Thymus (tissue), 11 donors: ENCODE measurements at regions not wholly inside any gene's neighbourhood (a gene's known extent, or its start where the extent isn't known, plus 50 kb on each side); places are given as distances from the start of the nearest gene placed in this dataset.

ENCODE experiments used
- DNase-seq, 9 donors: peaks; one replicate each; pipeline ENCODE4 v3.0.0-alpha.2; 2013; ENCODE audit warnings: low spot score in 9 of 9, low read depth in 6 of 9, missing footprints in 1 of 9
- H3K27ac ChIP-seq, 2 donors: one replicate each; pipeline ENCODE4 v1.5.1; 2013; ENCODE audit warnings: control low read depth in 1 of 2, low read depth in 1 of 2, low read length in 1 of 2, mild to moderate bottlenecking in 1 of 2, moderate library complexity in 1 of 2
- H3K27me3 ChIP-seq, 2 donors: one replicate each; pipeline ENCODE4 v1.5.1; 2013; ENCODE audit warnings: low read length in 1 of 2; ENCODE audit not compliant: control insufficient read depth in 2 of 2, insufficient read depth in 1 of 2
- H3K36me3 ChIP-seq, 2 donors: one replicate each; pipeline ENCODE4 v1.5.1; 2013; ENCODE audit warnings: low read length in 1 of 2, mild to moderate bottlenecking in 1 of 2, moderate library complexity in 1 of 2; ENCODE audit not compliant: control insufficient read depth in 2 of 2, insufficient read depth in 2 of 2
- H3K4me1 ChIP-seq, 2 donors: one replicate each; pipeline ENCODE4 v1.5.1; 2013; ENCODE audit warnings: low read length in 2 of 2; ENCODE audit not compliant: control insufficient read depth in 2 of 2, insufficient read depth in 2 of 2
- H3K4me3 ChIP-seq, 2 donors: one replicate each; pipeline ENCODE4 v1.5.1; 2013; ENCODE audit warnings: low read length in 2 of 2, control low read depth in 1 of 2, mild to moderate bottlenecking in 1 of 2
- H3K9me3 ChIP-seq, 2 donors: one replicate each; pipeline ENCODE4 v1.5.1; 2013; ENCODE audit warnings: low read length in 1 of 2, mild to moderate bottlenecking in 1 of 2; ENCODE audit not compliant: control insufficient read depth in 2 of 2, insufficient read depth in 1 of 2
- WGBS: extraction: QIAGEN DNeasy Blood & Tissue Kit; methylation state at CpG from one replicate; pipeline ENCODE4 v1.1.7; 2013; 5-methylcytosine and 5-hydroxymethylcytosine counted together
- donor health status: healthy.

DNA sequence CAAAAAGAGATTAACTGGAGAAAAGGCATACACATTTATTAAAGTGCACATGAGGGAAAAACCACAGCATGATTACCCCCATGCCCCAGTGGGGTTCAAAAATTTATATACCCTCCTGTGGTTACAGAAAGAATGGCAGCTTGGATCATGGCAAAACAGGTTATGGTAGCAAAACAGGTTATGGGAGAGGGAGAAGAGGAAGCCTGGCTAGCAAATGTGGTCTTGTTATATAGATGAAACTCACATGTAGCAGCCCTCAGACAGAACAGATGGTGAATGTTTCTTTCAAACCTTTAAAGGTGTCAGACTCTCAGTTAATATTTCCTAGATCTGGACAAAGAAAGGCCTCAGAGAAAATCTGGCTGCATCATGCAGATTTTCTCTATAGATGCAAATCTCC, 178.2 kb upstream of the ZC3H15 start:
- no peak for DNase-seq
- peaks cover 0 to under 1% of the 10 kb centered on the region in 2 donors for H3K9me3 ChIP-seq
- H3K4me3 ChIP-seq, result no peak overlapping the region
- no peaks in the 10 kb centered on the region for H3K36me3 ChIP-seq
- H3K27me3 ChIP-seq, result no peaks in the 10 kb centered on the region
- H3K4me1 ChIP-seq, result no peaks in the 10 kb centered on the region
- no peak overlapping the region for H3K27ac ChIP-seq

GRCh38 chr2:186308347-186308746, 177.7 kb upstream of the ZC3H15 start:
- H3K4me1 ChIP-seq, result no peaks in the 10 kb centered on the region
- H3K27ac ChIP-seq, result no peak overlapping the region
- 89% methylated on average over 1 of the region's 1 CpG for WGBS
- peaks cover 0 to 6% of the 10 kb centered on the region in 2 donors for H3K9me3 ChIP-seq
- H3K27me3 ChIP-seq, result no peaks in the 10 kb centered on the region
- no peak for DNase-seq
- no peak overlapping the region for H3K4me3 ChIP-seq
- H3K36me3 ChIP-seq, result no peaks in the 10 kb centered on the region

DNA sequence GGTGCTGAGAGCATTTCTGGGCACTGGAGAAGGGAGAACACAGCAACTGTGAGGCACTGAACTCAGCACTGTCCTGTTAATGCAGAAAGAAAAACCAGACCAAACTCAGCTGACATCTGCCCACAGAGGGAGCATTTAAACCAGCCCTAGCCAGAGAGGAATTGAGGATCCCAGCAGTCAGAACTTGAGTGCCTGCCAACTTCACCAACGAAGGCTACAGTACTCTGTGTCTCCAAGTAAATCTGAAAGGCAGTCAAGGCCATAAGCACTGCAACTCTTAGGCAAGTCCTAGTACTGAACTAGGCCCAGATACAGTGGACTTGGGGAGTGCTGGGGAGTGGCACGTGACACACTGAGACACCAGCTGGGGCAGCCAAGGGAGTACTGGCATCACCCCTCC, 176.2 kb upstream of the ZC3H15 start:
- DNase-seq, result no peak
- H3K9me3 ChIP-seq, result peaks cover 0 to 7% of the 10 kb centered on the region in 2 donors
- H3K36me3 ChIP-seq, result no peaks in the 10 kb centered on the region
- no peaks in the 10 kb centered on the region for H3K4me1 ChIP-seq
- H3K27ac ChIP-seq, result no peak overlapping the region
- no peaks in the 10 kb centered on the region for H3K27me3 ChIP-seq
- WGBS, result 86% methylated on average over 2 of the region's 2 CpGs
- no peak overlapping the region for H3K4me3 ChIP-seq

DNA sequence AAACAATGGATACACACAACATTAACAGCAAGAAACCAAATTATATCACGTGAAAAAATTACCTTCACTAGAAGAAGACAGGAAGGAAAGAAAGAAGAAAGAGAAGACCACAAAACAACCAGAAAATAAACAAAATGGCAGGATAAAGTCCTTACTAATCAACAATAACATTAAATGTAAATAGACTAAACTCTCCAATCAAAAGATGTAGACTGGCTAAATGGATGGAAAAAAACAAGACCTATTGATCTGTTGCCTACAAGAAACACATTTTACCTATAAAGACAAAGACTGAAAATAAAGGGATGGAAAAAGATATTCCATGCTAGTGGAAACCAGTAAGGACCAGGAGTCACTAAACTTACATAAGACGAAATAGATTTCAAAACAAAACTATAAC, 167.0 kb upstream of the ZC3H15 start:
- 95% methylated on average over 2 of the region's 2 CpGs for whole genome bisulfite sequencing

GRCh38 chr2:186325827-186326535, 160.1 kb upstream of the ZC3H15 start:
- WGBS, result 92% methylated on average over 2 of the region's 2 CpGs
- H3K27ac ChIP-seq, result no peak overlapping the region
- no peaks in the 10 kb centered on the region for H3K9me3 ChIP-seq

More for the DNA sequence above, 167.0 kb upstream of the ZC3H15 start:
- no peaks in the 10 kb centered on the region for H3K36me3 ChIP-seq
- no peaks in the 10 kb centered on the region for H3K4me1 ChIP-seq
- no peaks in the 10 kb centered on the region for H3K27me3 ChIP-seq
- H3K9me3 ChIP-seq, result no peaks in the 10 kb centered on the region
- DNase-seq, result no peak
- no peak overlapping the region for H3K27ac ChIP-seq
- H3K4me3 ChIP-seq, result no peak overlapping the region

DNA sequence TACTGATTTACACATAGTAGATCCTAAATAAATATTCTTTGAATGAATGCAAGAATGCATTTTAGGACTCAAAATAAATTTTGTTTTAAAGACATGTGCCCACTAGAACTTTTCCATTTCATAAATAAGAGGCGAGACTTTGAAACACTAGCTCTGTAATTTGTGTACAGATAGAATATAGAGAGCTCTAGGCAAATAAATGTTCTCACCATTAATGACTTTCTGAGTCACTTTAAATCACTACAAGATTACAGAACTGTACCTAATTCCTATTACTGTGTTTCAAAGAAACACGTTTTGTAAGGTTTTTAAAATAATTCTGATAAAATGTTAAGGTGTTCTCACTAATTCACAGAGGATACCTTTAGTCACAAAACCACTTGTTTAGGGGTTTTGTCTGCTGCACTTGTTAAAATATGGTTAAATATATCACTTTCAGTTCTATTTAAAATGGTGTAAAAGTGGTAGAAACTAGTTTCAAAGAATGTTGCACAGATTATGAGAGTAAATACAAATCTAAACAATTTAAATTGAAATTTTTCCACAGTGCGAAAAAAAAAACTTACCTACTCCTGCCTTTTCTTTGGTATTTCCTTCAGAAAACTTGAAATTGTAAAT, 158.7 kb upstream of the ZC3H15 start:
- 95% methylated on average over 3 of the region's 3 CpGs for WGBS
- no peak for DNase-seq
- Histone ChIP-seq H3K9me3 (no peaks in the 10 kb centered on the region), H3K4me3 (no peak overlapping the region), H3K27ac (no peak overlapping the region), H3K27me3 (no peaks in the 10 kb centered on the region), H3K36me3 (no peaks in the 10 kb centered on the region), H3K4me1 (no peaks in the 10 kb centered on the region)

More at GRCh38 chr2:186325827-186326535, 160.1 kb upstream of the ZC3H15 start:
- Histone ChIP-seq H3K4me1 (no peaks in the 10 kb centered on the region), H3K4me3 (no peak overlapping the region), H3K36me3 (no peaks in the 10 kb centered on the region), H3K27me3 (no peaks in the 10 kb centered on the region)
- DNase-seq, result no peak

- Histone ChIP-seq H3K27ac (no peak overlapping the region), H3K9me3 (no peaks in the 10 kb centered on the region), H3K4me1 (no peaks in the 10 kb centered on the region), H3K36me3 (no peaks in the 10 kb centered on the region), H3K4me3 (no peak overlapping the region), H3K27me3 (no peaks in the 10 kb centered on the region)
- DNase-seq, result no peak
Observed at GRCh38 chr2:186328838-186329237, 157.2 kb upstream of the ZC3H15 start.

- Histone ChIP-seq H3K27ac (no peak overlapping the region), H3K36me3 (no peaks in the 10 kb centered on the region), H3K9me3 (no peaks in the 10 kb centered on the region), H3K4me1 (no peaks in the 10 kb centered on the region), H3K27me3 (no peaks in the 10 kb centered on the region), H3K4me3 (no peak overlapping the region)
- no peak for DNase-seq
- WGBS, result 95% methylated on average over 1 of the region's 1 CpG
Observed at GRCh38 chr2:186330050-186330449, 156.0 kb upstream of the ZC3H15 start.

DNA sequence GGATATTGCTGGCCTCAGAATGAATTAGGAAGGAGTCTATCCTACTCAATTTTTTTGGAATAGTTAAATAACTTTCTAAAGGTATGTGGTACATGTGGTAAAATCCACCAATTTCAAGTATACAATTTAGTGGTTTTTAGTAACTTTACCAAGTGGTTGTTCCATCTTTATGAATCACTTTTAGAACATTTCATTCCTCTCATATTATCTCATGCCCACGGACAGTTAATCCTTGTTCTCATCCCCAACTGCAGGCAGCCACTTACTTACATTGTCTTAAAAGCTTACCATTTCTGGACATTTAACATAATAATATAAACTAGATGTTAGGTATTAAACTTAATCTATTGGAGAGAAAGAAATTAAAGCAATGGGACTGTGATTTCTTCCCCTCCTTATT, 146.3 kb upstream of the ZC3H15 start:
- WGBS, result 98% methylated on average over 1 of the region's 1 CpG
- H3K4me3 ChIP-seq, result no peak overlapping the region
- no peaks in the 10 kb centered on the region for H3K9me3 ChIP-seq
- H3K27me3 ChIP-seq, result no peaks in the 10 kb centered on the region
- no peaks in the 10 kb centered on the region for H3K4me1 ChIP-seq
- no peak overlapping the region for H3K27ac ChIP-seq
- no peak for DNase-seq
- H3K36me3 ChIP-seq, result no peaks in the 10 kb centered on the region
